ENCODE measurements at regions not wholly inside any gene's neighbourhood (a gene's known extent, or its start where the extent isn't known, plus 50 kb on each side); places are given as distances from the start of the nearest gene placed in this dataset.

DNA sequence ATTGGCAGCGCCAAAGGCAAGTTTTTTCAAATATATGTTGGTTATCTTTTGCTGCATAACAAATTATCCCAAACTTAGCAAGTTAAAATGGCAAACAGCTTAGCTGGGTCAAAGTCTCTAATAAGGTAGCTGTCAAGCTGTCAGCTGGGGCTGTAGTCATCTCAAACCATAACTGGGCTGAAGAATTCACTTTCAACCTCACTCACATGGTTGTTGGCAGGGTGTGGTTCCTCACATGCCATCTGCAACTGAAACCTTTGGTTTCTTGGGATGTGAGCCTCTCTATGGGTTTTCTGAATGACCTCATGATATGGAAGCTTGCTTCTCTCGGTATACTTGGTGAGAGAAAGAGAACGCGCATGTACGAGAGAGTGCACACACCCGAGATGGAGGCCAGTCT, 125.4 kb downstream of the LRIG3 start:
- no peak for DNase-seq

DNA sequence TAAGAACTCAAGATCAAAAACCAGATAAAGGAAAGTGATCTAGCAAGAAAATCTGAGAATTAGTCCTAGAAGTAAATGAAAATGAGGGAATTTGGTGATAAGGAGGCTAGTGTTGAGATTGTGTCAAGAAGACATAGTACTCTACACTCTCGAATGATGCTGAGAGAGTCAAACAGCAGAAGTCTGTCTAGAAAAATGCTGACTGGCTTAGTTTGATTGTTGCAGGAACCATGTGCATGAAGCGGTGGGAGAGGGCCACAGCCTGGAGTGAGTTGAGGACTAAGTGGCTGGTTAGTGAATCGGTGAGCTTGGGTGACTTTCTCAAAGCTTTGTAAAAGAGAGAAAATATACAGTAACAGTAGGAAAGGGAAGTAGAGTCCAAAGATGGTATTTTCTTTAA, 124.5 kb downstream of the LRIG3 start:
- no peak for DNase-seq

DNA sequence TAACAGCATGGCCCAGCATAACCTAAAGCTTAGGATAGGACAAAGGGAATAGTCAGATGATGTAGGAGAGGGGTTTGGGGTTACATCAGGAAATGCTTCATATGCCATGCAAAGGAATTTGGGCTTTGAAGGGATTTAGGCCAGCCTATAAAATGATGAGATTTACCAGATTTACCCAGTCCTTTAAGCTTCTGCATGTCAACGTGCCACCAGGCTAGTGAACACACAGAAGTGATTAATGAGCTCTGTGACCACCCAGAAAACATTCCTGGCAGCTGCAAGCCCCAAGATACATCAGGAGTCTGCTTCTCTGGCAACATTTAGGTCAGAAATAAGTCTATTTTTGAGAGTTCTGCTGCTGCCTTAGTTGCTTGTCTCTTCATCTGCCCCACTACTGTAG, 118.3 kb downstream of the LRIG3 start:
- no peak for DNase-seq

DNA sequence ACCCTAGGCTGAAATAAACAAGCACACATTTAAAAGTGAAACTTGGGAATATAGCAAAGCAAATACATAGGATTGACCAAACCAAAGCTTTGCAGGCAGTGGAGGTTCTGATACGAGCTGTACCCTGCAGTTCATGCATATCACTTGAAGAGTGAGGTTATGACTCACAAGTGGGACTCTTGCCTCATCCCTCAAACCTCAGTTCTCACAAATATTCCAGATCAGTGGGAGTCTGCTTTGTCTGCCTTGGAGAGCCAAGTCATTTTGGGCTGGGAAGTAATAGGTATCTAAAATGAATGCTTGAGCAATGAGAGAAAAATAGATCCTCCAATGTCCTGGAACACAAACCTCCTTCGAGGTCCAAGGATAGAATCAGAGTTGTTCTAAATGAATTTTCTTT, 116.4 kb downstream of the LRIG3 start:
- DNase-seq: no peak

DNA sequence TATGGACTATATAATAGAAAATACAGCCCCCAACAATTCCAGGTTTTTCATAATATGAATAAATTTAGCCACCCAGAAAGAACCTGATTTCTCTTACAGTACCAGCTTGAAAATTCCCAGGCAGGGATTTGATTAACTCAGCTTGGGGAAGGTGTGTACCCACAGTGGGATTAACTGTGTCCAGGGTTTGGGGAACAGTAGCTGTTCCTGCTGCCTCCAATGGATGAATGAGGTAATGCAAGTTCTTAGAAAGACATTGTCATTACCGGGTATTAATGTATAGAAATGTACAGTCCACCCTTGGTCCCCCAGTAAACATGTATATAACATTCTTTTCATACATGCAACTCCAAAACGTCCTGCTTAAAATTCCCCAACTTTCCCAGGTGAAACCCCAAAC, 115.6 kb downstream of the LRIG3 start:
- no peak for DNase-seq

DNA sequence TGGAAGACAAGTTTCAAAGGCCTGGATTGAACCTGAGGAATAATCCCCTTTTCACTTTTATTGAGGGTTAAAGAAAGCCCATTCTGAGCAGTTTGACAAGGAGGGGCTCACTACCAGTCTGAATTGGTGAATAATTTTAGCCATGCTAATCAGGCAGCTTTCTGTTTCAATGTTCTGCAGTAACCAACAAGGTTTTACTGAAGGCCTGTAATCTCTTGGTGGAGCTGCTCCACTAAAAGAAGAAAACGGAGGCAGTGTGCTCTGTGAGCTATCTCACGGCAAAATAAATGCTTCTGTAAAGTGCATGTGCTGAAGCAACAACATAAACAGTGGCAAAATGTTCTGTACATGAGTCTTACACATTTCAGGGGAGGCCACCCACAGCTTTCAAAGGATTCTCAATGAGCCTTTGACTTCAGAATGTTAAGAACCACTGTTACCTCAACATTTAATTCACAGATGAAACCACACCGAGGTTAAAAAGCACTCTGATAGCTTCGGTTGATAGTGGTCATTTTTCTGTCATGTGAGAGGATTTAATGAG, 111.2 kb downstream of the LRIG3 start:
- no peak for DNase-seq

DNA sequence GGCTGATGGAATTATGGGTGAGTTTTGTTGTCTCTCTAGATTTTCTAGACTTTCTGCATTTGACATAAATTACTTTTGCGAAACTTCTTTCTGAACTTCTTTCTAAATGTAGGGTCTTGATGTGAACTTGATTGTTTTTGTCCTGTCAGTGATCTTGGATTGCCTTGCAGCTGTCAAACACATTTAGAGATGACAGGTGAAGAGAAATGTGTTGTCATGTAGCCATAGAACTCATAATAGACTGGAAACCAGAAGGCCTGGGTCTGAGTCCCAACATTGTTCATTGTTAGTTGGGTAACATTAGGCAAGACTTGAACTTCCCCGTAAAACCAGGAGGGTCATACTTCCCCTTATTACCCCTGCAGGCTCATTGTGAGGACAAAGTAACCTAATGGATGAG, 109.0 kb downstream of the LRIG3 start:
- DNase-seq: no peak

DNA sequence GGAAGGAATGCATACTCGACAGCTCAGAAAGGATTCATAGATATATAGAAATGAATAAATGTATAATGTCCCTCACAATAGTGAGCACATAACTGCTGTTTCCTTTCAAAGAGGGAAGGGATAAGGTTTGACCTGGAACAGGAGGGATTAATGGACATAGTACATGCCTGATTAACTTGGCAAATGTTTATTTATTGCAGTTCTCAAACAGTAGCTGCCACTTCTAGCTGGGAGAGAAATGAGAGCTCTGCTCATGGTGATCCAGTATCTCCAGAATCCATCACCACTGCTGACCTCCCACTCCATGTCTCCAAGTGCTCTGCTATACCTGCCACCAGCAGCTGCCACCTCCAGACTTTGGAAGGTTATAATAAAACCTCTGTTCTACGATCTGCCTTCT, 108.1 kb downstream of the LRIG3 start:
- peak; percentile 16 for DNase-seq

DNA sequence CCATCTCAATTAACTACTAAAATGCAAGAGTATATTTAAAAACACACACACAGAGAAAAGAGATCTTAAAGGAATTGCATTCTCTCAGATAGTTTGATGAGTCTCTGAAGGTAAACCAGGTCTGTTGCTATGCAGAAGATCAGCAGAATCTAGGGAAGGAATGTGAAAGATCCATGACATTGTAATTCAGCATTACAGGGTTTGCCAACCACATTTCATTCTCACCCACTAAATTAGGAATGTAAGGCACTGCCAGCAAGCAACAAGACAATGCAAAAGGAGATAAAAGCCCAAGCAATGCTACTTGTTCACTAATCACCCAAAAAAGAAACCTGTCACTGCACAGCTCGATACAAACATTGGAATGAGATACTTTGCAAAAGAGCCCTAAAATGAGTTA, 106.3 kb downstream of the LRIG3 start:
- no peak for DNase-seq

DNA sequence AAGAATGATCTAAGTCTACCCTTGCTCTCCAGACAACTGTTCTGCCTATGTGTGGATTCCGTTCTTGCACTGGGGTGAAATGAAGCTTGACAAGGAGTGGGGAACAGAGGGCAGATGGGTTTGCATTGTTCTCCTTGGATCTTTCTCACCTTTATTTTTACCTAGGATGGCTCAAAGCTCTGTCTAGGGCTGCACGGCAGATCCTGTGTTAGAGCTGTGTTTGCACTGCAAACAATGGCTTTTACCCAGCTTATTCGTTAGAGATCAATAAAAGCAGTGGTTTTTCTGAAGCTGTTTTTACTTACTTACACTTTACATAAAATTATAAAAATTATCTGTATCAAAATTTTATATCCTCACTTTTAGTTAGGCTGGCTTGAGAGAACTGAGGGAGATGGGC, 105.1 kb downstream of the LRIG3 start:
- no peak for DNase-seq

DNA sequence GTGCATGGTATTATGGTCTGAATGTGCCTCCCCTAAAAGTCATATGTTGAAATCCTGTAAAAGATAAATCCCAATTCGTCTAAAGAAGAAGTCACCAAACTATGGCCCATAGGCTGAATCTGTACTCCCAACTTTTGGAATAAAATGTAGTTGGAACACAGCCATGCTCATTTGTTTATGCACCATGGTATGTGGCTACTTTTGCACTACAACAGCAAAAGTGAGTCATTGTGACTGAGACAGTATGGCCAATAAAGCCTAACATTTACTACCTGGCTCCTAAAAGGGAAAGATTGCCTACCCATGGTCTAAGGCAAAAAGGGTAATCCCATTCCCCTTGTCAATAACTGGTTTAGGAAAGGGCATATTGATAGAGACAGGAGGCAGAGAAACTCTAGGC, 101.8 kb downstream of the LRIG3 start:
- no peak for DNase-seq

DNA sequence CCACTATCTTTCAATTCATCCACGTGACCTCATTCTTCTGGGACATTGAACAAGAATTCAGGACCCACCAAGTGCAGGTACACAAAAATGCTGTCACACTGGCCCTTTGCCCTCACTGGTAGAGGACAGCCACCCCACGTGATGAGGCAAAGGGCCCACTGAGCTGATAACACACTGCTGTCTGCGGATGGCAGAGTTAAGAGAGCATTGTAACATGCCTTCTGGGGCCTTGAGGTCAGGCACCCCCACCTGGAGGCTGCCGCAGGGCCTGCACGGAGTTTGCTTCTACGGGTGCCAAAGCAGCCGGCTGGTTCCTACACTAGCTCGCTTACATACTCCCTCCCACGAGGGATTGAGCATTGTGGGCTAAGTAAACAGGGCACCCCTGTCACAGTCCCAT, 101.0 kb downstream of the LRIG3 start:
- DNase-seq: no peak

DNA sequence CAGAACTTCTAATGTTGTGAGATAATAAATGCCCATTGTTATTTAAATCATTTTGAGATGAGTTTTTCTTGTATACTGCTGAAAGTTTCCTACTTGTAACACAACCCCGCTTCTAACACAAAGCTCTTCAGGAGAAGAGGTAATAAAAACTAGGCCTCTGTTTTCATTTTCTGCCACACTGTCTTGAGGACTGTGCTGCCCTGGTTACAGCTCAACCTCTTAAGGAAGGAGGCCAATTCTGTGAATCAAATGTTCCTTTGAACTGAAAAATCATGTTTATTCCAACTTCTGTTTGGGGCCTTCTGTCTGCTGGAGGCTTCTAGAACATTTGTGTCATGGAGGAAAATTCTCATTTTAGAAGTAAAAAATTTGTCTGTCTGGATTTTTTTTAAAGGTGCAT, 100.3 kb downstream of the LRIG3 start:
- no peak for DNase-seq
